GM19238 (cell line): ENCODE measurements at regions not wholly inside any gene's neighbourhood (a gene's known extent, or its start where the extent isn't known, plus 50 kb on each side); places are given as distances from the start of the nearest gene placed in this dataset.

Experiments used
- DNase-seq: peaks from one replicate; pipeline ENCODE4 v3.0.0; 2011; ENCODE audit warnings: low spot score; ENCODE audit not compliant: insufficient read length

- no peak for DNase-seq
Observed at GRCh38 chr2:238985041-238985729, 137.3 kb downstream of the TWIST2 start.

DNA sequence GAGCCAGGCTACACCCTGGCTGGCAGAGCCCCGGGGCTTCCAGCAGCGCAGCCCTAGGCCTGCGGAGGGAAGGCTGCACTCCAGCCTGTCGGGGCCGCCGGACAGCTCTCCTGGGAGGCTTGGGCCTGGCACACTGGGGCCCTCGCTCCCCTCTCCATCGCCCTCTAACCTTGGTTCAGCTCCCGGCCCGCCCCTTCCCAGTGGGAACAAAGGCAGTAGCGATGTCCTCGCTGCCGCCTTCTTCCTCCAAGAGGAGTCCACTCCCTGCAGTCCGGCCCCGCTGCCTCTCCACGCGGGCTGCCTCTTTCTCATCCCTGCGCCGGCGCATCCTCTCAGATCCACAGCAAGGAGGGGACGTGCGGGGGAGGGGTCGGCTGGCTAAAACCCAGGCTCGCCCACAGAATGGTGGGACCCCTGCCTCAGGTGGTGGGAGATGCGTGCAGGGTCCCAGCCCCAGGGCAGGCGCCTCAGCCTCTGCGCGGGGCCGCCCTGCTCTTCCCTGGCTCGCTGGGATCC, 138.1 kb downstream of the TWIST2 start:
- DNase-seq, result no peak

- DNase-seq, result no peak
Observed at GRCh38 chr2:238986491-238987351, 138.8 kb downstream of the TWIST2 start.

- DNase-seq, result no peak
Observed at GRCh38 chr2:238987352-238987981, 139.6 kb downstream of the TWIST2 start.

GRCh38 chr2:238988105-238988504, 140.2 kb downstream of the TWIST2 start:
- DNase-seq, result no peak

GRCh38 chr2:238988752-238989151, 140.9 kb downstream of the TWIST2 start:
- DNase-seq, result no peak

GRCh38 chr2:238989484-238989883, 141.6 kb downstream of the TWIST2 start:
- no peak for DNase-seq

- no peak for DNase-seq
Observed at GRCh38 chr2:238994432-238994831, 146.5 kb downstream of the TWIST2 start.

- DNase-seq, result no peak
Observed at GRCh38 chr2:238994876-238995275, 147.0 kb downstream of the TWIST2 start.

- DNase-seq, result no peak
Observed at GRCh38 chr2:238995634-238996033, 147.7 kb downstream of the TWIST2 start.

- no peak for DNase-seq
Observed at GRCh38 chr2:238996331-238997136, 148.6 kb downstream of the TWIST2 start.

- DNase-seq, result no peak
Observed at GRCh38 chr2:238997137-238997390, 149.2 kb downstream of the TWIST2 start.

DNA sequence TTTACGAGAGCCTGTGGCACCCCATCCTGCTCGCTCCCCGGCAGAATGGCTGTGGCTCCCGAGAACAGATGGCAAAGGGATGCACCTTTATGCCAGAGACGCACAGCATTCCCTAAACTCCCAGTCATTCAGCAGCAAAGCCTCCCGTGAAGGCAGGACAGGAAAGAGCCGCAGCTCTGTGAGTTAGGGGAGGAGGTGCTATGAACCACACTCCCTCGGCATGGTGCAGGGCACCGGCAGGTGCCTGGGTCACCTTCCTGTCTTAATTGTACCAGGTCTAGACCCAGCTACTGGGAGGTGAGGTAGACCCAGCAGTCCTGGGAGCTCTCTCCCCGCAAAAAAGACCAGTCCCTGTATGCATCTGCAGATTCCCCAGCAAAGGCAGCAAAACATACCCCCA, 149.8 kb downstream of the TWIST2 start:
- no peak for DNase-seq
